Caco-2 (cell line): ENCODE measurements at regions not wholly inside any gene's neighbourhood (a gene's known extent, or its start where the extent isn't known, plus 50 kb on each side); places are given as distances from the start of the nearest gene placed in this dataset.

Experiments
- BruUV-seq: library from RNA; stranded (reverse); fragments of 400-500 nt; replicated peaks from 2 replicates; lab custom pipeline; 2021; lab: Mats Ljungman, UMichigan
- CTCF ChIA-PET: fragments of 300-600 bp; sonication (Branson Sonifier 250); formaldehyde crosslinking; loops from one replicate; lab custom pipeline; 2022; ENCODE audit warnings: antibody characterized with exemption; lab: Charles Lee
- POLR2A ChIA-PET: fragments of 300-600 bp; sonication (Branson Sonifier 250); formaldehyde crosslinking; loops from one replicate; lab custom pipeline; 2022; ENCODE audit warnings: antibody characterized with exemption; lab: Charles Lee
- DNase-seq, 2 experiments: peaks; one replicate each; pipeline versions ENCODE4 v3.0.0 to v3.0.0-alpha.2; 2020 to 2022
- H3K27me3 ChIP-seq: replicated peaks from 2 replicates; pipeline ENCODE4 v1.6.0; 2011; ENCODE audit warnings: low read length; ENCODE audit not compliant: control insufficient read depth, insufficient read depth
- H3K36me3 ChIP-seq: 2 replicates; pipeline ENCODE4 v1.5.1; 2011; ENCODE audit warnings: low read length; ENCODE audit not compliant: control insufficient read depth, insufficient read depth
- H3K4me1 ChIP-seq: fragments of 250-450 bp; sonication (Bioruptor Pico); 2 replicates; pipeline ENCODE4 v1.5.1; 2020; ENCODE audit warnings: mild to moderate bottlenecking
- H3K4me3 ChIP-seq: 2 replicates; pipeline ENCODE4 v1.5.1; 2011; ENCODE audit warnings: low read depth, mild to moderate bottlenecking, control low read depth, low read length
- H3K9me3 ChIP-seq: fragments of 250-450 bp; sonication (Bioruptor Pico); 2 replicates; pipeline ENCODE4 v1.5.1; 2020; ENCODE audit warnings: mild to moderate bottlenecking, moderate library complexity
- H3K27ac Mint-ChIP-seq: one replicate; pipeline ENCODE4 v1.8.0; 2022; ENCODE audit warnings: mixed read lengths; ENCODE audit not compliant: unreplicated experiment
- H3K27me3 Mint-ChIP-seq: one replicate; pipeline ENCODE4 v1.8.0; 2022; ENCODE audit warnings: mixed read lengths; ENCODE audit not compliant: insufficient read depth, unreplicated experiment
- H3K36me3 Mint-ChIP-seq: one replicate; pipeline ENCODE4 v1.8.0; 2022; ENCODE audit warnings: mild to moderate bottlenecking, mixed read lengths; ENCODE audit not compliant: insufficient read depth, unreplicated experiment
- H3K4me1 Mint-ChIP-seq: one replicate; pipeline ENCODE4 v1.8.0; 2022; ENCODE audit warnings: low read depth, mixed read lengths; ENCODE audit not compliant: unreplicated experiment
- H3K4me3 Mint-ChIP-seq: one replicate; pipeline ENCODE4 v1.8.0; 2022; ENCODE audit warnings: mild to moderate bottlenecking, moderate library complexity, mixed read lengths; ENCODE audit not compliant: unreplicated experiment
- H3K9me3 Mint-ChIP-seq: one replicate; pipeline ENCODE4 v1.8.0; 2022; ENCODE audit warnings: mixed read lengths; ENCODE audit not compliant: unreplicated experiment
- CTCF ChIP-seq, 2 experiments: fragments of 200-600 bp in 1 of 2; IDR thresholded peaks; 1 replicate in 1 of 2; 2 replicates in 1 of 2; pipeline versions ENCODE4 v1.5.1 to v1.8.0; 2011 to 2022; ENCODE audit warnings: antibody characterized with exemption in 1 of 2, control low read depth in 1 of 2, inconsistent platforms in 1 of 2, low read depth in 1 of 2, low read length in 1 of 2, mild to moderate bottlenecking in 1 of 2, moderate library complexity in 1 of 2; ENCODE audit not compliant: insufficient read depth in 1 of 2, severe bottlenecking in 1 of 2, unreplicated experiment in 1 of 2
- intact Hi-C: fragments of 100-400 bp; cut with micrococcal nuclease; formaldehyde crosslinking; loops from one replicate; pipeline ENCODE4 v1.10.0; 2022; ENCODE audit not compliant: unreplicated experiment

GRCh38 chr10:28075424-28075823, 76.5 kb upstream of the ODAD2 start:
- Histone ChIP-seq H3K36me3 (no peaks in the 10 kb centered on the region), H3K27me3 (no peaks in the 10 kb centered on the region), H3K4me3 (no peak overlapping the region), H3K9me3 (no peaks in the 10 kb centered on the region), H3K4me1 (no peaks in the 10 kb centered on the region)
- Mint-ChIP-seq H3K4me3 (no peak overlapping the region), H3K27me3 (no peaks in the 10 kb centered on the region), H3K9me3 (no peaks in the 10 kb centered on the region), H3K4me1 (no peaks in the 10 kb centered on the region), H3K36me3 (peaks cover 6% of the 10 kb centered on the region), H3K27ac (no peak overlapping the region)
- DNase-seq, result no peak
- no TSS peak for BruUV-seq
- intact Hi-C loops, result no loop called here
- POLR2A ChIA-PET, result no interaction called here
- CTCF ChIA-PET, result no interaction called here
- no peak for TF ChIP-seq CTCF (IDR thresholded peaks at IDR 0.05; ENCODE audit: insufficient read depth in 1 of 2, low read depth in 1 of 2, low read length in 1 of 2, severe bottlenecking in 1 of 2, unreplicated experiment in 1 of 2)

- ChIA-PET POLR2A (no interaction called here), CTCF (no interaction called here)
- DNase-seq, result no peak
- H3K27me3 Mint-ChIP-seq, result no peaks in the 10 kb centered on the region
- BruUV-seq, result no TSS peak
- H3K36me3 Mint-ChIP-seq, result peaks cover 10% of the 10 kb centered on the region
- Histone ChIP-seq H3K4me3 (no peak overlapping the region), H3K9me3 (no peaks in the 10 kb centered on the region), H3K36me3 (no peaks in the 10 kb centered on the region), H3K4me1 (no peaks in the 10 kb centered on the region), H3K27me3 (no peaks in the 10 kb centered on the region)
- H3K9me3 Mint-ChIP-seq, result no peaks in the 10 kb centered on the region
- H3K27ac Mint-ChIP-seq, result no peak overlapping the region
- no peak overlapping the region for H3K4me3 Mint-ChIP-seq
- intact Hi-C loops, result no loop called here
- no peaks in the 10 kb centered on the region for H3K4me1 Mint-ChIP-seq
- no peak for TF ChIP-seq CTCF (IDR thresholded peaks at IDR 0.05; ENCODE audit: insufficient read depth in 1 of 2, low read depth in 1 of 2, low read length in 1 of 2, severe bottlenecking in 1 of 2, unreplicated experiment in 1 of 2)
Measured at GRCh38 chr10:28072573-28072972, 73.7 kb upstream of the ODAD2 start.

- ChIA-PET CTCF (no interaction called here), POLR2A (no interaction called here)
- H3K4me3 ChIP-seq, result no peak overlapping the region
- H3K4me3 Mint-ChIP-seq, result no peak overlapping the region
- TF ChIP-seq CTCF (IDR thresholded peaks at IDR 0.05; ENCODE audit: insufficient read depth in 1 of 2, low read depth in 1 of 2, low read length in 1 of 2, severe bottlenecking in 1 of 2, unreplicated experiment in 1 of 2), result no peak
- no peak for DNase-seq
- intact Hi-C loops, result no loop called here
- peaks cover 2% of the 10 kb centered on the region; the same call in 1 of the 2 replicates for H3K36me3 ChIP-seq
- no peaks in the 10 kb centered on the region for H3K9me3 ChIP-seq
- no peaks in the 10 kb centered on the region for H3K4me1 ChIP-seq
- no peaks in the 10 kb centered on the region for H3K9me3 Mint-ChIP-seq
- H3K36me3 Mint-ChIP-seq, result peaks cover 60% of the 10 kb centered on the region
- H3K27me3 Mint-ChIP-seq, result no peaks in the 10 kb centered on the region
- H3K4me1 Mint-ChIP-seq, result no peaks in the 10 kb centered on the region
- BruUV-seq, result no TSS peak
- no peak overlapping the region for H3K27ac Mint-ChIP-seq
- H3K27me3 ChIP-seq, result no peaks in the 10 kb centered on the region
Measured at GRCh38 chr10:28060031-28060607, 61.2 kb upstream of the ODAD2 start.
